ENCODE measurements at regions not wholly inside any gene's neighbourhood (a gene's known extent, or its start where the extent isn't known, plus 50 kb on each side); places are given as distances from the start of the nearest gene placed in this dataset.

DNA sequence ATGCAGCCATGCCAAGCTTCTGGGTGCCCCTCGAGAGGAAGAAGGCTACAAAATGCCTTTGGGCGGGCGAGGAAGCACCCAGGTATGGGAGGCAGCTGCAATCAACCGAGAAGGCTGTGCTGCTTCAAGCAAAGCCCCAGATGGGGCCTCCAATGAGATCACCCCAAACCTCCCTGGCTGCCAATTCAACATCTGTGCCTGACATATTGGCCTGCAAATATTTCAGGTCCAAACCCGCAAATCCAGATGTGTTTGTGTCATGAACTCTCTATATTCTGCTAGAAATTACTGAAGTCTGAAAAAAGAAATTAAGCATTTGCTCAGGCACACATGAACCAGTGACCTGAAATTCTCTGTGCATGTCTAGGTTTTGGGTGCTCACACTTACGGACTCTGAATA lies 78.8 kb upstream of the RCN1 start:
- no peak overlapping the region for H3K4me2 ChIP-seq (ENCODE audit: insufficient read depth in 1 of 2, low read depth in 2 of 2, low read length in 2 of 2)
- no peak overlapping the region for H3K4me3 ChIP-seq (ENCODE audit: extremely low read depth in 1 of 4, insufficient read depth in 2 of 4, low read depth in 3 of 4, low read length in 4 of 4)
- no peak overlapping the region for H2BK12ac ChIP-seq (ENCODE audit: low read depth, low read length)
- no peaks in the 10 kb centered on the region for H4K20me1 ChIP-seq (replicated peaks in 1 of 2; ENCODE audit: control insufficient read depth in 1 of 2, insufficient read depth in 2 of 2, low read length in 2 of 2)
- no peaks in the 10 kb centered on the region for H3K79me2 ChIP-seq (ENCODE audit: control insufficient read depth in 1 of 2, insufficient read depth in 2 of 2, low read length in 2 of 2)
- H3K56ac ChIP-seq (replicated peaks; ENCODE audit: insufficient read length, low read depth, low read length): no peak overlapping the region
- no peak overlapping the region for H3K9ac ChIP-seq (replicated peaks in 1 of 4; ENCODE audit: extremely low read depth in 1 of 4, low read depth in 3 of 4, low read length in 3 of 4)
- H3K27ac ChIP-seq (ENCODE audit: low read depth, low read length): no peak overlapping the region
- H2BK20ac ChIP-seq (ENCODE audit: low read length): no peak overlapping the region
- no peak for DNase-seq (ENCODE audit: low read depth in 1 of 2, low spot score in 2 of 2)
- H4K91ac ChIP-seq (replicated peaks; ENCODE audit: insufficient read length, low read length): no peak overlapping the region
- H3K36me3 ChIP-seq (ENCODE audit: control insufficient read depth in 2 of 4, insufficient read depth in 4 of 4, low read length in 3 of 4): no peaks in the 10 kb centered on the region
- H3K23me2 ChIP-seq (ENCODE audit: low read depth, low read length): no peaks in the 10 kb centered on the region; the same call in 1 of the 2 replicates
- H2AFZ ChIP-seq (ENCODE audit: low read length): no peak overlapping the region
- H3K18ac ChIP-seq (ENCODE audit: extremely low read depth, low read length): no peak overlapping the region
- ChIA-PET CTCF (ENCODE audit: partially characterized antibody) (interaction anchor here (0.7 to 1.8 kb wide), 4 partner anchors 14 to 177 kb away, joined by 3 to 5 read pairs (median 4); no protein-coding TSS in a partner anchor), POLR2A (ENCODE audit: partially characterized antibody) (no interaction called here)
- H4K8ac ChIP-seq (ENCODE audit: extremely low read depth, insufficient read depth, low read length): no peak overlapping the region
- no peak overlapping the region for H3K14ac ChIP-seq (ENCODE audit: insufficient read length)
- no peak overlapping the region for H2AK5ac ChIP-seq (ENCODE audit: low read depth, low read length)
- H3K23ac ChIP-seq (ENCODE audit: insufficient read length): no peak overlapping the region
- H3K27me3 ChIP-seq (replicated peaks in 1 of 4; ENCODE audit: control insufficient read depth in 3 of 4, extremely low read depth in 1 of 4, insufficient read depth in 3 of 4, low read length in 3 of 4): no peaks in the 10 kb centered on the region
- H3K79me1 ChIP-seq (ENCODE audit: low read depth, low read length): no peaks in the 10 kb centered on the region
- no peak for FAIRE-seq
- H4K5ac ChIP-seq (ENCODE audit: insufficient read length, low read depth, low read length): no peak overlapping the region
- H2BK15ac ChIP-seq (ENCODE audit: low read length): no peak overlapping the region
- peaks cover 0 to 4% (median 0%) of the 10 kb centered on the region in 4 experiments; a peak in 2 of 7 replicates for H3K4me1 ChIP-seq (replicated peaks in 1 of 4; ENCODE audit: control insufficient read depth in 3 of 4, insufficient read depth in 4 of 4, low read length in 3 of 4)
- no peak overlapping the region for H2BK5ac ChIP-seq (ENCODE audit: low read depth, low read length)
- no peak overlapping the region for H2BK120ac ChIP-seq (replicated peaks; ENCODE audit: low read depth, low read length)
- WGBS, 2 experiments (ENCODE audit: extremely low coverage in 1 of 2, insufficient coverage in 1 of 2, insufficient read length in 1 of 2, insufficient replicate concordance in 2 of 2, low coverage in 1 of 2, low lambda C conversion rate in 2 of 2, missing lambda C conversion rate in 1 of 2): 81% methylated on average over 6 of the region's 6 CpGs; no CpG with 5 or more reads in 1 of the 2 experiments
- H3K9me3 ChIP-seq (ENCODE audit: insufficient read depth in 2 of 2, low read depth in 1 of 2, low read length in 1 of 2): no peaks in the 10 kb centered on the region
- H3K4ac ChIP-seq (replicated peaks; ENCODE audit: insufficient read length, low read depth, low read length): no peak overlapping the region
- TF ChIP-seq ASH2L (IDR thresholded peaks at IDR 0.05; ENCODE audit: low read length): no peak
- no peak for TF ChIP-seq CBX5 (IDR thresholded peaks at IDR 0.05; ENCODE audit: low read depth, low read length)
- no peak for TF ChIP-seq RNF2 (IDR thresholded peaks at IDR 0.05; ENCODE audit: borderline replicate concordance, low read depth, low read length, missing control alignments, poor library complexity, severe bottlenecking)
- TF ChIP-seq, protein P1, sequence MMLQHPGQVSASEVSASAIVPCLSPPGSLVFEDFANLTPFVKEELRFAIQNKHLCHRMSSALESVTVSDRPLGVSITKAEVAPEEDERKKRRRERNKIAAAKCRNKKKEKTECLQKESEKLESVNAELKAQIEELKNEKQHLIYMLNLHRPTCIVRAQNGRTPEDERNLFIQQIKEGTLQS (IDR thresholded peaks at IDR 0.05; ENCODE audit: insufficient read depth, low read depth, low read length): no peak
- TF ChIP-seq KDM5A (IDR thresholded peaks at IDR 0.05; ENCODE audit: low read length): no peak
- TF ChIP-seq CREB1 (IDR thresholded peaks at IDR 0.05): no peak
- no peak for TF ChIP-seq RBBP5 (IDR thresholded peaks at IDR 0.05; ENCODE audit: borderline replicate concordance, low read depth, low read length)
- TF ChIP-seq CBX8 (IDR thresholded peaks at IDR 0.05; ENCODE audit: borderline replicate concordance, low read depth, low read length): no peak
- TF ChIP-seq TAF7 (optimal IDR thresholded peaks at IDR 0.05; ENCODE audit: borderline replicate concordance, low read depth, low read length): no peak
- TF ChIP-seq EP300 (IDR thresholded peaks at IDR 0.05; ENCODE audit: borderline replicate concordance in 1 of 2, low read depth in 2 of 2, low read length in 2 of 2): no peak
- no peak for TF ChIP-seq TBP (IDR thresholded peaks at IDR 0.05; ENCODE audit: low read depth, low read length)

All from H1 (cell line).